ENCODE measurements at regions not wholly inside any gene's neighbourhood (a gene's known extent, or its start where the extent isn't known, plus 50 kb on each side); places are given as distances from the start of the nearest gene placed in this dataset.

DNA sequence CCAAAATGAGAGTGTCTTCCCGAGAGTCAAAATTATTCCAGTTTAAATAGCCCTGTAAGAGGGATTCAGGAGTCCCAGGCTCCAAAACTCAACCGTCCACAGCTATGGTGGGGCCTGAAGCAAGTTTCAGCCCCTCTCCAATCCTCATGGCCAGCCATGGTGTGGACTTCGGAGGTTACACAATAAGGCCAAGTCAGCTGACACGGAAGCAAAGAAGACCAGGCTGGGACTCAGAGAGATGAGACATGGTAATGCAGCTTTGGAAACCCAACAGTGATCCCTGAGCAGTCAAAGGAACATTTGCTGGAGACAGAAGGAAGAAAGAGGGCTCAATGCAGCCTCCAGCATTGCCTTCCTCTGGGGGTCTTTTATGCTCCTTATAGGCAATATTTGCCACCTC is 324.6 kb upstream of the TLE3 start:
- TF ChIP-seq, protein P1, sequence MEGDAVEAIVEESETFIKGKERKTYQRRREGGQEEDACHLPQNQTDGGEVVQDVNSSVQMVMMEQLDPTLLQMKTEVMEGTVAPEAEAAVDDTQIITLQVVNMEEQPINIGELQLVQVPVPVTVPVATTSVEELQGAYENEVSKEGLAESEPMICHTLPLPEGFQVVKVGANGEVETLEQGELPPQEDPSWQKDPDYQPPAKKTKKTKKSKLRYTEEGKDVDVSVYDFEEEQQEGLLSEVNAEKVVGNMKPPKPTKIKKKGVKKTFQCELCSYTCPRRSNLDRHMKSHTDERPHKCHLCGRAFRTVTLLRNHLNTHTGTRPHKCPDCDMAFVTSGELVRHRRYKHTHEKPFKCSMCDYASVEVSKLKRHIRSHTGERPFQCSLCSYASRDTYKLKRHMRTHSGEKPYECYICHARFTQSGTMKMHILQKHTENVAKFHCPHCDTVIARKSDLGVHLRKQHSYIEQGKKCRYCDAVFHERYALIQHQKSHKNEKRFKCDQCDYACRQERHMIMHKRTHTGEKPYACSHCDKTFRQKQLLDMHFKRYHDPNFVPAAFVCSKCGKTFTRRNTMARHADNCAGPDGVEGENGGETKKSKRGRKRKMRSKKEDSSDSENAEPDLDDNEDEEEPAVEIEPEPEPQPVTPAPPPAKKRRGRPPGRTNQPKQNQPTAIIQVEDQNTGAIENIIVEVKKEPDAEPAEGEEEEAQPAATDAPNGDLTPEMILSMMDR (conservative IDR thresholded peaks at IDR 0.05; ENCODE audit: low read depth, low read length): no peak
- TF ChIP-seq EZH2 (IDR thresholded peaks at IDR 0.05; ENCODE audit: borderline replicate concordance, low read depth, low read length, poor library complexity, severe bottlenecking): no peak

Measured in A673 (cell line).